Loucy (cell line): ENCODE measurements at regions not wholly inside any gene's neighbourhood (a gene's known extent, or its start where the extent isn't known, plus 50 kb on each side); places are given as distances from the start of the nearest gene placed in this dataset.

ENCODE experiments used
- H2AFZ ChIP-seq: fragments of 200-600 bp; sonication (generic); 2 replicates; pipeline ENCODE4 v1.6.0; 2016; ENCODE audit warnings: antibody characterized with exemption, mild to moderate bottlenecking, low read length, moderate library complexity
- H3F3A ChIP-seq: fragments of 200-600 bp; 2 replicates; pipeline ENCODE4 v1.6.0; 2016; ENCODE audit warnings: antibody characterized with exemption, low read depth, mild to moderate bottlenecking
- H3K27me3 ChIP-seq: fragments of 200-600 bp; sonication (generic); 2 replicates; pipeline ENCODE4 v1.6.1; 2014; ENCODE audit warnings: low read length, mild to moderate bottlenecking; ENCODE audit not compliant: insufficient read depth, poor library complexity, severe bottlenecking
- H3K36me3 ChIP-seq: fragments of 200-600 bp; sonication (generic); 2 replicates; pipeline ENCODE4 v1.6.1; 2016; ENCODE audit warnings: low read length; ENCODE audit not compliant: insufficient read depth
- H3K4me1 ChIP-seq: fragments of 200-600 bp; sonication (generic); 2 replicates; pipeline ENCODE4 v1.5.1; 2014; ENCODE audit warnings: low read length, mild to moderate bottlenecking; ENCODE audit not compliant: insufficient read depth, poor library complexity, severe bottlenecking
- H3K4me2 ChIP-seq: fragments of 200-600 bp; sonication (generic); 2 replicates; pipeline ENCODE4 v1.6.0; 2014; ENCODE audit warnings: antibody characterized with exemption, low read length, low read depth, mild to moderate bottlenecking; ENCODE audit not compliant: poor library complexity, severe bottlenecking
- H3K4me3 ChIP-seq: fragments of 200-600 bp; sonication (generic); 2 replicates; pipeline ENCODE4 v1.5.1; 2014; ENCODE audit warnings: low read length, mild to moderate bottlenecking, mixed read lengths; ENCODE audit not compliant: poor library complexity, severe bottlenecking
- H3K79me2 ChIP-seq: fragments of 200-600 bp; sonication (generic); 2 replicates; pipeline ENCODE4 v1.6.1; 2014; ENCODE audit warnings: low read length; ENCODE audit not compliant: insufficient read depth
- H3K9ac ChIP-seq: fragments of 200-600 bp; sonication (generic); 2 replicates; pipeline ENCODE4 v1.6.0; 2014; ENCODE audit warnings: mild to moderate bottlenecking, low read depth, low read length, moderate library complexity; ENCODE audit not compliant: poor library complexity, severe bottlenecking
- H3K9me2 ChIP-seq: fragments of 200-600 bp; sonication (generic); replicated peaks from 2 replicates; pipeline ENCODE4 v1.6.1; 2016; ENCODE audit warnings: low read depth, low read length, mixed read lengths
- H3K9me3 ChIP-seq: fragments of 200-600 bp; sonication (generic); 2 replicates; pipeline ENCODE4 v1.6.1; 2014; ENCODE audit warnings: mild to moderate bottlenecking, antibody characterized with exemption, low read length, low read depth; ENCODE audit not compliant: insufficient read depth
- H4K20me1 ChIP-seq: fragments of 200-600 bp; sonication (generic); 2 replicates; pipeline ENCODE4 v1.6.0; 2014; ENCODE audit warnings: antibody characterized with exemption, low read length, mild to moderate bottlenecking; ENCODE audit not compliant: insufficient read depth, poor library complexity, severe bottlenecking
- CTCF ChIP-seq: fragments of 200-600 bp; sonication (generic); conservative IDR thresholded peaks from 2 replicates; pipeline ENCODE4 v1.5.1; 2014; ENCODE audit warnings: mild to moderate bottlenecking, antibody characterized with exemption, low read length
- EZH2phosphoT487 ChIP-seq: fragments of 200-600 bp; IDR thresholded peaks from 2 replicates; pipeline ENCODE4 v1.6.1; 2018; ENCODE audit warnings: antibody characterized with exemption, mild to moderate bottlenecking, moderate library complexity, borderline replicate concordance

- Histone ChIP-seq H3F3A (no peaks in the 10 kb centered on the region), H3K9me3 (no peaks in the 10 kb centered on the region), H4K20me1 (no peaks in the 10 kb centered on the region), H3K79me2 (no peaks in the 10 kb centered on the region), H3K36me3 (no peaks in the 10 kb centered on the region), H3K9ac (no peak overlapping the region), H3K4me1 (no peaks in the 10 kb centered on the region), H3K4me3 (no peak overlapping the region), H2AFZ (no peak overlapping the region), H3K4me2 (no peak overlapping the region), H3K9me2 (no peaks in the 10 kb centered on the region), H3K27me3 (no peaks in the 10 kb centered on the region)
- TF ChIP-seq EZH2phosphoT487 (no peak), CTCF (no peak)
Measured at GRCh38 chr3:89803711-89804110, 696.3 kb downstream of the EPHA3 start.

- H3K9ac ChIP-seq = no peak overlapping the region
- H3K9me3 ChIP-seq = no peaks in the 10 kb centered on the region
- H3K27me3 ChIP-seq = no peaks in the 10 kb centered on the region
- H3K9me2 ChIP-seq = no peaks in the 10 kb centered on the region
- H4K20me1 ChIP-seq = no peaks in the 10 kb centered on the region
- H3F3A ChIP-seq = no peaks in the 10 kb centered on the region
- H3K4me2 ChIP-seq = no peak overlapping the region
- no peak overlapping the region for H3K4me3 ChIP-seq
- no peak overlapping the region for H2AFZ ChIP-seq
- no peaks in the 10 kb centered on the region for H3K36me3 ChIP-seq
- no peaks in the 10 kb centered on the region for H3K79me2 ChIP-seq
- no peaks in the 10 kb centered on the region for H3K4me1 ChIP-seq
- TF ChIP-seq EZH2phosphoT487 (no peak), CTCF (no peak)
Measured at GRCh38 chr3:89806166-89806565, 698.7 kb downstream of the EPHA3 start.

GRCh38 chr3:89808680-89809197, 701.3 kb downstream of the EPHA3 start:
- 0 out of 2 replicates have a peak, but pooled peaks cover 3% of the 10 kb centered on the region for H3K9me3 ChIP-seq
- no peaks in the 10 kb centered on the region for H4K20me1 ChIP-seq
- H3K36me3 ChIP-seq = no peaks in the 10 kb centered on the region
- H3K79me2 ChIP-seq = no peaks in the 10 kb centered on the region
- no peaks in the 10 kb centered on the region for H3F3A ChIP-seq
- no peak overlapping the region for H2AFZ ChIP-seq
- H3K27me3 ChIP-seq = no peaks in the 10 kb centered on the region
- H3K4me2 ChIP-seq = no peak overlapping the region
- no peak for TF ChIP-seq EZH2phosphoT487
- TF ChIP-seq CTCF = no peak
- no peak overlapping the region for H3K4me3 ChIP-seq
- no peaks in the 10 kb centered on the region for H3K4me1 ChIP-seq
- no peaks in the 10 kb centered on the region for H3K9me2 ChIP-seq
- H3K9ac ChIP-seq = no peak overlapping the region
